ENCODE measurements at regions not wholly inside any gene's neighbourhood (a gene's known extent, or its start where the extent isn't known, plus 50 kb on each side); places are given as distances from the start of the nearest gene placed in this dataset.

DNA sequence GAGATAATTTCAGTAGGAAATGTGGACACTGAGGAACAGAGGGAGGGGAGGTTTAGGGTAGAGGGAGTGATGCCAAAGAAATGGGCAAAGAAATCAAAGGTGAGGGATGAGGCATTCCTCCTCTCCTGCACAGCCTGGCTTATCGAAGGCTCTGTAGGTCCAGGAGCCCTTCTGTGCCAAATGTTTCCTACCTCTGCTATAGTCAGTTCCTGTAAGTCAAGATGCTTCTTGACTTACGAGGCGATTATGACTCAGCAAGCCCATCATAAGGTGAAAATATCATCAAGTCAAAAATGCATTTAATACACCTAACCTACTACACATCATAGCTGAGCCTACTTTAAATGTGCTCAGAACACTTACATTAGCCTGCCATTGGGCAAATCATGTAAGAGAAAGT is 60.0 kb upstream of the ARHGAP24 start:
- H2AK5ac ChIP-seq (ENCODE audit: insufficient read length, low read length): no peak overlapping the region
- H3K36me3 Mint-ChIP-seq (ENCODE audit: insufficient read depth in 1 of 3, low read depth in 3 of 3): no peaks in the 10 kb centered on the region
- no peak overlapping the region for H2BK20ac ChIP-seq (ENCODE audit: low read depth, low read length, poor library complexity, severe bottlenecking)
- no peaks in the 10 kb centered on the region for H3K9me3 Mint-ChIP-seq
- H2BK12ac ChIP-seq (ENCODE audit: insufficient read length, low read depth, low read length): no peak overlapping the region
- no peaks in the 10 kb centered on the region for H3K4me1 Mint-ChIP-seq
- H3K14ac ChIP-seq (ENCODE audit: insufficient read depth, low read length): no peak overlapping the region
- H2BK15ac ChIP-seq (ENCODE audit: low read depth, low read length): no peak overlapping the region
- H3T11ph ChIP-seq (ENCODE audit: low read length): no peak overlapping the region
- H3K23me2 ChIP-seq (ENCODE audit: insufficient read length, low read depth, low read length, poor library complexity, severe bottlenecking): no peaks in the 10 kb centered on the region
- DNase-seq: no peak
- TF ChIP-seq, protein P1, sequence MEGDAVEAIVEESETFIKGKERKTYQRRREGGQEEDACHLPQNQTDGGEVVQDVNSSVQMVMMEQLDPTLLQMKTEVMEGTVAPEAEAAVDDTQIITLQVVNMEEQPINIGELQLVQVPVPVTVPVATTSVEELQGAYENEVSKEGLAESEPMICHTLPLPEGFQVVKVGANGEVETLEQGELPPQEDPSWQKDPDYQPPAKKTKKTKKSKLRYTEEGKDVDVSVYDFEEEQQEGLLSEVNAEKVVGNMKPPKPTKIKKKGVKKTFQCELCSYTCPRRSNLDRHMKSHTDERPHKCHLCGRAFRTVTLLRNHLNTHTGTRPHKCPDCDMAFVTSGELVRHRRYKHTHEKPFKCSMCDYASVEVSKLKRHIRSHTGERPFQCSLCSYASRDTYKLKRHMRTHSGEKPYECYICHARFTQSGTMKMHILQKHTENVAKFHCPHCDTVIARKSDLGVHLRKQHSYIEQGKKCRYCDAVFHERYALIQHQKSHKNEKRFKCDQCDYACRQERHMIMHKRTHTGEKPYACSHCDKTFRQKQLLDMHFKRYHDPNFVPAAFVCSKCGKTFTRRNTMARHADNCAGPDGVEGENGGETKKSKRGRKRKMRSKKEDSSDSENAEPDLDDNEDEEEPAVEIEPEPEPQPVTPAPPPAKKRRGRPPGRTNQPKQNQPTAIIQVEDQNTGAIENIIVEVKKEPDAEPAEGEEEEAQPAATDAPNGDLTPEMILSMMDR (conservative IDR thresholded peaks at IDR 0.05): no peak
- WGBS (ENCODE audit: extremely low coverage, insufficient read length, low lambda C conversion rate): no CpG with 5 or more reads among the region's 3 CpGs
- H3K79me2 ChIP-seq (ENCODE audit: insufficient read depth, low read length): no peaks in the 10 kb centered on the region
- H2BK5ac ChIP-seq (ENCODE audit: insufficient read length, low read length): no peak overlapping the region
- H3K27ac Mint-ChIP-seq: no peak overlapping the region
- no peak overlapping the region for H3K4me3 Mint-ChIP-seq
- H3K27ac ChIP-seq (ENCODE audit: insufficient read length, low read depth, low read length): no peak overlapping the region
- no peak overlapping the region for H4K91ac ChIP-seq (ENCODE audit: insufficient read length, low read depth, low read length)
- H3K9me3 ChIP-seq (ENCODE audit: control insufficient read depth, low read depth, low read length): no peaks in the 10 kb centered on the region
- H3K9ac ChIP-seq (ENCODE audit: extremely low read depth, insufficient read length, low read length): no peak overlapping the region
- H4K5ac ChIP-seq (ENCODE audit: insufficient read length, low read depth, low read length): no peak overlapping the region
- peaks cover 2% of the 10 kb centered on the region; the same call in 1 of the 2 replicates for H3K27me3 Mint-ChIP-seq (ENCODE audit: low read depth)
- no peak overlapping the region for H3K23ac ChIP-seq (ENCODE audit: insufficient read length, low read depth, low read length)
- H3K79me1 ChIP-seq (ENCODE audit: insufficient read depth, low read depth, low read length, poor library complexity, severe bottlenecking): no peaks in the 10 kb centered on the region
- no peak overlapping the region for H3K56ac ChIP-seq (ENCODE audit: insufficient read length, low read depth, low read length)
- no peaks in the 10 kb centered on the region for H4K20me1 ChIP-seq (ENCODE audit: control insufficient read depth, insufficient read depth, insufficient read length)
- H3K18ac ChIP-seq (ENCODE audit: insufficient read length, low read depth, low read length): no peak overlapping the region
- H2AFZ ChIP-seq (ENCODE audit: low read length): no peak overlapping the region
- no peak overlapping the region for H3K4me2 ChIP-seq (ENCODE audit: insufficient read depth, insufficient read length, low read length)
- H3K27me3 ChIP-seq (ENCODE audit: insufficient read depth, low read length): no peaks in the 10 kb centered on the region
- H3K4ac ChIP-seq (ENCODE audit: low read depth, low read length): no peak overlapping the region
- no peaks in the 10 kb centered on the region for H3K4me1 ChIP-seq (ENCODE audit: insufficient read depth, low read length)
- no peak overlapping the region for H4K8ac ChIP-seq (replicated peaks; ENCODE audit: insufficient read length, low read depth, low read length)
- no peak overlapping the region for H2BK120ac ChIP-seq (ENCODE audit: low read depth, low read length, poor library complexity, severe bottlenecking)

All from H9 (cell line).